A673 (cell line): ENCODE measurements at regions not wholly inside any gene's neighbourhood (a gene's known extent, or its start where the extent isn't known, plus 50 kb on each side); places are given as distances from the start of the nearest gene placed in this dataset.

ENCODE experiments used
- BruUV-seq: library from RNA; stranded (reverse); fragments of 400-500 nt; replicated peaks from 2 replicates; lab custom pipeline; 2021; lab: Mats Ljungman, UMichigan
- CTCF ChIA-PET: fragments of 300-600 bp; sonication (Branson Sonifier 250); formaldehyde crosslinking; loops from one replicate; lab custom pipeline; 2022; ENCODE audit warnings: antibody characterized with exemption; lab: Charles Lee
- POLR2A ChIA-PET: fragments of 300-600 bp; sonication (Branson Sonifier 250); formaldehyde crosslinking; loops from one replicate; lab custom pipeline; 2022; ENCODE audit warnings: antibody characterized with exemption; ENCODE audit not compliant: low non-redundant PET; lab: Charles Lee
- DNase-seq: peaks from one replicate; pipeline ENCODE4 v3.0.0-alpha.2; 2015; ENCODE audit warnings: low spot score
- H3K27ac ChIP-seq: fragments of 200-600 bp; sonication (generic); 2 replicates; pipeline ENCODE4 v1.5.1; 2016; ENCODE audit warnings: mixed run types, low read depth, mild to moderate bottlenecking, mixed read lengths, antibody characterized with exemption, low read length; ENCODE audit not compliant: poor library complexity, severe bottlenecking
- H3K27me3 ChIP-seq: fragments of 200-600 bp; sonication (generic); replicated peaks from 2 replicates; pipeline ENCODE4 v1.6.1; 2017; ENCODE audit warnings: mixed run types, low read depth, mild to moderate bottlenecking, mixed read lengths, antibody characterized with exemption, low read length; ENCODE audit not compliant: insufficient read depth, poor library complexity
- H3K36me3 ChIP-seq: fragments of 200-600 bp; sonication (generic); 2 replicates; pipeline ENCODE4 v1.6.1; 2016; ENCODE audit warnings: mixed run types, mild to moderate bottlenecking, mixed read lengths, antibody characterized with exemption, low read length; ENCODE audit not compliant: insufficient read depth, poor library complexity, severe bottlenecking
- H3K4me1 ChIP-seq: fragments of 200-600 bp; sonication (generic); 2 replicates; pipeline ENCODE4 v1.6.1; 2017; ENCODE audit warnings: mixed run types, mild to moderate bottlenecking, mixed read lengths, antibody characterized with exemption, low read length; ENCODE audit not compliant: insufficient read depth, poor library complexity, severe bottlenecking
- H3K4me3 ChIP-seq: fragments of 200-600 bp; sonication (generic); 2 replicates; pipeline ENCODE4 v1.5.1; 2016; ENCODE audit warnings: low read depth, mixed run types, mild to moderate bottlenecking, mixed read lengths, low read length; ENCODE audit not compliant: poor library complexity, severe bottlenecking
- H3K9me3 ChIP-seq: fragments of 200-600 bp; sonication (generic); 2 replicates; pipeline ENCODE4 v1.6.1; 2016; ENCODE audit warnings: mixed run types, low read depth, mild to moderate bottlenecking, mixed read lengths, antibody characterized with exemption, low read length; ENCODE audit not compliant: poor library complexity, severe bottlenecking
- EZH2 ChIP-seq: fragments of 200-600 bp; sonication (generic); IDR thresholded peaks from 2 replicates; pipeline ENCODE4 v1.6.1; 2017; ENCODE audit warnings: borderline replicate concordance, low read depth, mild to moderate bottlenecking, mixed read lengths, antibody characterized with exemption, low read length; ENCODE audit not compliant: poor library complexity, severe bottlenecking
- intact Hi-C: fragments of 100-400 bp; cut with micrococcal nuclease; formaldehyde crosslinking; loops from one replicate; pipeline ENCODE4 v1.10.0; 2022; ENCODE audit not compliant: unreplicated experiment
- TF ChIP-seq, protein P1 (sequence below): fragments of 300-800, 200-600 bp; sonication (generic); conservative IDR thresholded peaks from 2 replicates; pipeline ENCODE4 v1.5.1; 2017; ENCODE audit warnings: low read depth, mild to moderate bottlenecking, antibody characterized with exemption, low read length, moderate library complexity, mixed read lengths

DNA sequence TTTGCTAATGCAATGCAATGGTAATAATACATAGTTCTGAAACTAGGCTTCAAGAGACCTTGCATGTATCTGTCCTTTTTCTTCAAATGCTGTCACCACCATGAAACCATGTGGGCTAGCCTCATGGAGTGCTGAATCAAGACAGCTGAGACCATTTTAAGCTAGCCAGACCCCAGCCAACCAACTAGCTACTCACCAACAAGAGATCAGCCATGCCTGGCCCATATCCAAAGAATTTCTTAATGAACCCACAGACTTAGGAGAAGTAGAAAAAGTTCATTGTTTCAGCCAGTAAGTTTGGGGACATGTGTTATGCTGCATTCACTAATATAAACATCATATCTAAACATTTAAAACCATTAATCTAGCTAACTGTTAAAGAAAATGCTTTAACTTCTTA lies 139.8 kb upstream of the EDIL3 start:
- H3K27ac ChIP-seq = no peak overlapping the region
- intact Hi-C loops = no loop called here
- H3K27me3 ChIP-seq = no peaks in the 10 kb centered on the region
- BruUV-seq = no TSS peak
- H3K36me3 ChIP-seq = no peaks in the 10 kb centered on the region
- H3K4me3 ChIP-seq = no peak overlapping the region
- CTCF ChIA-PET = no interaction called here
- POLR2A ChIA-PET = no interaction called here
- H3K9me3 ChIP-seq = no peaks in the 10 kb centered on the region
- no peak for TF ChIP-seq EZH2
- TF ChIP-seq, protein P1, sequence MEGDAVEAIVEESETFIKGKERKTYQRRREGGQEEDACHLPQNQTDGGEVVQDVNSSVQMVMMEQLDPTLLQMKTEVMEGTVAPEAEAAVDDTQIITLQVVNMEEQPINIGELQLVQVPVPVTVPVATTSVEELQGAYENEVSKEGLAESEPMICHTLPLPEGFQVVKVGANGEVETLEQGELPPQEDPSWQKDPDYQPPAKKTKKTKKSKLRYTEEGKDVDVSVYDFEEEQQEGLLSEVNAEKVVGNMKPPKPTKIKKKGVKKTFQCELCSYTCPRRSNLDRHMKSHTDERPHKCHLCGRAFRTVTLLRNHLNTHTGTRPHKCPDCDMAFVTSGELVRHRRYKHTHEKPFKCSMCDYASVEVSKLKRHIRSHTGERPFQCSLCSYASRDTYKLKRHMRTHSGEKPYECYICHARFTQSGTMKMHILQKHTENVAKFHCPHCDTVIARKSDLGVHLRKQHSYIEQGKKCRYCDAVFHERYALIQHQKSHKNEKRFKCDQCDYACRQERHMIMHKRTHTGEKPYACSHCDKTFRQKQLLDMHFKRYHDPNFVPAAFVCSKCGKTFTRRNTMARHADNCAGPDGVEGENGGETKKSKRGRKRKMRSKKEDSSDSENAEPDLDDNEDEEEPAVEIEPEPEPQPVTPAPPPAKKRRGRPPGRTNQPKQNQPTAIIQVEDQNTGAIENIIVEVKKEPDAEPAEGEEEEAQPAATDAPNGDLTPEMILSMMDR = no peak
- no peak for DNase-seq
- H3K4me1 ChIP-seq = no peaks in the 10 kb centered on the region

DNA sequence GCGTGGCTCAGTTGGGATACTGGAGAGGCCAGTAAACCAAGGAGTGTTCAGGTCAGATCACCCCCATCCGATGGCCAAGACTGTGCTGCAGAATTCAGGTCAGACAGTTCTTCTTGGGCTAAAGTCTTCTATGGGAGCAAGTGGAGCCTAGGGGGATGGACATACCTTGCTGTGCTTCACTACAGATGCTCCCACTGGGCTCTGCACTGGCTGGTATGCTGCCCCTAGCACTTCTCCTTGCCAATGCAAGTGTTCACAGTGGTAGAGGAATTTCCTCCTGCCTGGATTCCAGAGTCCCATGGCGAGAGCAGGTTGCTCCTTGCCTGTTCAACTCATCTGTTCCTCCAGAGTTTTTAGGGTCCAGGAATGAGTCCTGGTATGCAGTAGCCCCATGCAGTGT lies 134.2 kb upstream of the EDIL3 start:
- Histone ChIP-seq H3K4me3 (no peak overlapping the region), H3K4me1 (no peaks in the 10 kb centered on the region), H3K27ac (no peak overlapping the region), H3K36me3 (no peaks in the 10 kb centered on the region), H3K27me3 (no peaks in the 10 kb centered on the region), H3K9me3 (no peaks in the 10 kb centered on the region)
- no peak for DNase-seq
- ChIA-PET POLR2A (no interaction called here), CTCF (no interaction called here)
- TF ChIP-seq EZH2 = no peak
- BruUV-seq = no TSS peak
- intact Hi-C loops = no loop called here

DNA sequence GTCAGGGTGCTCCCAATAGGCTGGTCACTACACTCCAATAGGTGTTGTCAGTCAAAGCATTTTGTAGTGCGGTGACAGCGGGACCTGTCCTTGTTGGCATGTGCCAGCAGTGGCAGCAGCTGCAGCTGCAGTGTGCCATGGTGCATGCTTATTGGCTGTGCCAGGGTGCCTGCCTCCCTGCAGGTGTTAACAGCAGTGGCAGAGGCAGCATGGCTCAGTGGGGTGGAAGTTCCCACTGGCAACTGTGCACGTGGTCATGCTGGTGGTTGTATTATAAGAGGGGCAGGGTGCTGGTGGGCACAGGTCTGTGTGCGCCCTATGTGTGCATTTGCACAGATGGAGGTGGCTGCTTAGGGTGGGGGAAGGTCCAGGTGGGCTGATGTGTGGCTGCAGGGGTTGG lies 133.7 kb upstream of the EDIL3 start:
- Histone ChIP-seq H3K27me3 (no peaks in the 10 kb centered on the region), H3K4me1 (no peaks in the 10 kb centered on the region), H3K36me3 (no peaks in the 10 kb centered on the region), H3K27ac (no peak overlapping the region), H3K9me3 (no peaks in the 10 kb centered on the region), H3K4me3 (no peak overlapping the region)
- intact Hi-C loops = no loop called here
- ChIA-PET POLR2A (no interaction called here), CTCF (no interaction called here)
- BruUV-seq = no TSS peak
- DNase-seq = no peak
- TF ChIP-seq, protein P1 = no peak

DNA sequence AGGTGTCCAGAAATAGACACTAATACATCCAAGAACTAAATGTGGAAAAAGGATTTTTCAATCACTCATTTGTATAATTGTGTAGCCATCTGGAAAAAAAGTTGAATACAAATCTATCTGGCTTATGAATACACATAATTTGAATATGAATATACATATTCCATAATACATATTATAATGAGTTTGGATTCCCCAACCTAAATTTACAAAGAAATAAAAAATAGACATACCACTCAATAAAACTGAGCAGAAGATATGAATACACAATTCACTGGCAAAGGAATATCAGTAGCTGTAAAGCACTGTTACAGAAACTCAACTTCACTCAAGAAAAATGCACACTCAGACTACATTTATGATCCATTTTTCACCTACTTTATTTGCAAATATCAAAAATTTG lies 121.9 kb upstream of the EDIL3 start:
- no TSS peak for BruUV-seq
- intact Hi-C loops = no loop called here
- no peak for DNase-seq
- no peak overlapping the region for H3K27ac ChIP-seq
- ChIA-PET POLR2A (no interaction called here), CTCF (no interaction called here)
- H3K27me3 ChIP-seq = no peaks in the 10 kb centered on the region
- no peaks in the 10 kb centered on the region for H3K9me3 ChIP-seq
- H3K4me1 ChIP-seq = no peaks in the 10 kb centered on the region
- H3K4me3 ChIP-seq = no peak overlapping the region
- no peaks in the 10 kb centered on the region for H3K36me3 ChIP-seq
- TF ChIP-seq, protein P1 = no peak
- no peak for TF ChIP-seq EZH2
